ENCODE measurements at regions not wholly inside any gene's neighbourhood (a gene's known extent, or its start where the extent isn't known, plus 50 kb on each side); places are given as distances from the start of the nearest gene placed in this dataset.

DNA sequence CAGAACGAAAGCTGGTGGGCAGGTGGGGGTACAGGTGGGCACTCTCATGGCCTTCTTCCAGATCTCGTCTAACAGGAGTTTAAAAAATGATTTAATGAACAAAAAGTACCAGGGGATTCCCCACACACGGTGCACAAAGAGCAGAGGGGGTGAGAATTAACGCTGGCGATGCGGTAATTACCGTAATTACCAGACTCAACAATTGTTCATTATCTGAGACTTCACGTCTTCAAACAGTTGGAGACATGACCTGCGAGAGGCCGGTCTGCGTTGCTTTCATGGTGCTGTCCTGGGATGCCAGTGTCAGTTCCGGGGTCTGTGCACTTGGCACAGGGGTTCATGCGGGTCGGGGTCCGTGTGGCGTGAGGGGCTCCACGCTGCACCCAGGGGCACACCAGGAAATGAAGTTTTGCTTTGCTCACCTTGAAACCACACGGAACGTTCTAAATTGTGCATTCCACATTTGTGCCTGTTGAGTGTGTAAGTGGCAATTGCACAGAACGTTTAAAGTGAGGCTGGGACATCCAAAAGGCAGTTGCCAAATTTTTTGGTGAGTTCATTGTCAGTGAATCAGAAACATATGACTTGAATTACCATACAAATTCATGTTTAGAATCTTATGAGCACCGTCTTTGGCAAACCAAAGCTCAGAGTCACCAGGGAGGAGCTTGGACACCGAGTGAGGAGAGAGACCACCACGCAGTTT lies 256.4 kb upstream of the IRX1 start:
- TF ChIP-seq, protein P1, sequence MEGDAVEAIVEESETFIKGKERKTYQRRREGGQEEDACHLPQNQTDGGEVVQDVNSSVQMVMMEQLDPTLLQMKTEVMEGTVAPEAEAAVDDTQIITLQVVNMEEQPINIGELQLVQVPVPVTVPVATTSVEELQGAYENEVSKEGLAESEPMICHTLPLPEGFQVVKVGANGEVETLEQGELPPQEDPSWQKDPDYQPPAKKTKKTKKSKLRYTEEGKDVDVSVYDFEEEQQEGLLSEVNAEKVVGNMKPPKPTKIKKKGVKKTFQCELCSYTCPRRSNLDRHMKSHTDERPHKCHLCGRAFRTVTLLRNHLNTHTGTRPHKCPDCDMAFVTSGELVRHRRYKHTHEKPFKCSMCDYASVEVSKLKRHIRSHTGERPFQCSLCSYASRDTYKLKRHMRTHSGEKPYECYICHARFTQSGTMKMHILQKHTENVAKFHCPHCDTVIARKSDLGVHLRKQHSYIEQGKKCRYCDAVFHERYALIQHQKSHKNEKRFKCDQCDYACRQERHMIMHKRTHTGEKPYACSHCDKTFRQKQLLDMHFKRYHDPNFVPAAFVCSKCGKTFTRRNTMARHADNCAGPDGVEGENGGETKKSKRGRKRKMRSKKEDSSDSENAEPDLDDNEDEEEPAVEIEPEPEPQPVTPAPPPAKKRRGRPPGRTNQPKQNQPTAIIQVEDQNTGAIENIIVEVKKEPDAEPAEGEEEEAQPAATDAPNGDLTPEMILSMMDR (IDR thresholded peaks at IDR 0.05) = no peak
- TF ChIP-seq ZFX (IDR thresholded peaks at IDR 0.05; ENCODE audit: borderline replicate concordance) = no peak
